ENCODE measurements at regions not wholly inside any gene's neighbourhood (a gene's known extent, or its start where the extent isn't known, plus 50 kb on each side); places are given as distances from the start of the nearest gene placed in this dataset.

GRCh38 chr1:214882616-214883015 lies 199.9 kb upstream of the KCNK2 start:
- Histone ChIP-seq H3K9ac (ENCODE audit: low read length) (no peak overlapping the region), H3K4me3 (ENCODE audit: low read length) (no peak overlapping the region), H2AFZ (ENCODE audit: low read depth, low read length) (no peak overlapping the region), H3K79me2 (ENCODE audit: low read length) (no peaks in the 10 kb centered on the region), H3K36me3 (replicated peaks; ENCODE audit: low read depth, low read length) (no peaks in the 10 kb centered on the region), H3K9me3 (ENCODE audit: insufficient read depth, low read length) (no peaks in the 10 kb centered on the region), H3K4me2 (ENCODE audit: low read length) (no peak overlapping the region), H4K20me1 (ENCODE audit: insufficient read depth, low read length) (no peaks in the 10 kb centered on the region), H3K4me1 (ENCODE audit: low read length) (no peaks in the 10 kb centered on the region), H3K27ac (ENCODE audit: low read length) (no peak overlapping the region), H3K27me3 (ENCODE audit: low read depth, low read length) (no peaks in the 10 kb centered on the region)
- TF ChIP-seq EZH2phosphoT487 (IDR thresholded peaks at IDR 0.05; ENCODE audit: low read depth): no peak
- TF ChIP-seq CTCF (IDR thresholded peaks at IDR 0.05; ENCODE audit: low read depth, low read length): no peak

DNA sequence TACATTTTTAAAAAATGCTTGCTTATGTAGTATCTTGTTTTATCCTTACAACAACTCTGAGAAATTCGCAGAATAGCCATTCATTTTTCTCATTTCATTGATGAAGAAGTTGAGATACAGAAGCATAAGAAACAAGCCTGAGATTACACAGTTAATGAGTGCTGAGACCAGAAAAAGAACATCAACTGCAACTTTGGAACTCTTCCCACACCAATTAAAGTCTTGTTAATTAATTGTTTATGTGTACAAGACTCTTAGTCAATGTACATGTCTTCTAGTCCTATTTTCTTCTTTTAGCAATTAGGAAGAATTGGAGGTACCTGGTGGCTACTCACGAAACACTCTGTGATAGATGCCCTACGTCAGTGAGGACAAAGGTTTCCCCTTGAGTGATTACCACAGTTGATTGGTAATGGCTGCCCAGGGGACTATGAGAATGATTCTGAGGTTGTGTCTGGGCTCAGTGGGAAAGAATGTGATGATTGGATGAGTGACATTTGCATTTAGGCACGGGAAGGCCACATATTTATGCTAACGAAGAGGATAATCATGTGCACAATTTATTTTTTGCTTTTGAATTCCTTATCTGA lies 187.4 kb upstream of the KCNK2 start:
- TF ChIP-seq EZH2phosphoT487 (IDR thresholded peaks at IDR 0.05; ENCODE audit: low read depth) (no peak), CTCF (IDR thresholded peaks at IDR 0.05; ENCODE audit: low read depth, low read length) (no peak)
- Histone ChIP-seq H3K4me2 (ENCODE audit: low read length) (no peak overlapping the region), H2AFZ (ENCODE audit: low read depth, low read length) (no peak overlapping the region), H3K79me2 (ENCODE audit: low read length) (no peaks in the 10 kb centered on the region), H3K27ac (ENCODE audit: low read length) (no peak overlapping the region), H3K36me3 (replicated peaks; ENCODE audit: low read depth, low read length) (no peaks in the 10 kb centered on the region), H3K9ac (ENCODE audit: low read length) (no peak overlapping the region), H3K9me3 (ENCODE audit: insufficient read depth, low read length) (no peaks in the 10 kb centered on the region), H3K27me3 (ENCODE audit: low read depth, low read length) (no peaks in the 10 kb centered on the region), H4K20me1 (ENCODE audit: insufficient read depth, low read length) (no peaks in the 10 kb centered on the region), H3K4me1 (ENCODE audit: low read length) (no peaks in the 10 kb centered on the region), H3K4me3 (ENCODE audit: low read length) (no peak overlapping the region)

GRCh38 chr1:214896921-214897320 lies 185.6 kb upstream of the KCNK2 start:
- H3K27ac ChIP-seq (ENCODE audit: low read length): no peak overlapping the region
- H2AFZ ChIP-seq (ENCODE audit: low read depth, low read length): no peak overlapping the region
- no peak overlapping the region for H3K9ac ChIP-seq (ENCODE audit: low read length)
- H3K4me1 ChIP-seq (ENCODE audit: low read length): peaks cover 9% of the 10 kb centered on the region
- H3K9me3 ChIP-seq (ENCODE audit: insufficient read depth, low read length): no peaks in the 10 kb centered on the region
- H3K79me2 ChIP-seq (ENCODE audit: low read length): no peaks in the 10 kb centered on the region
- no peaks in the 10 kb centered on the region for H4K20me1 ChIP-seq (ENCODE audit: insufficient read depth, low read length)
- H3K36me3 ChIP-seq (replicated peaks; ENCODE audit: low read depth, low read length): no peaks in the 10 kb centered on the region
- no peak overlapping the region for H3K4me3 ChIP-seq (ENCODE audit: low read length)
- TF ChIP-seq CTCF (IDR thresholded peaks at IDR 0.05; ENCODE audit: low read depth, low read length): no peak
- TF ChIP-seq EZH2phosphoT487 (IDR thresholded peaks at IDR 0.05; ENCODE audit: low read depth): no peak
- no peaks in the 10 kb centered on the region for H3K27me3 ChIP-seq (ENCODE audit: low read depth, low read length)
- H3K4me2 ChIP-seq (ENCODE audit: low read length): no peak overlapping the region

- Histone ChIP-seq H3K4me3 (ENCODE audit: low read length) (no peak overlapping the region), H3K36me3 (replicated peaks; ENCODE audit: low read depth, low read length) (no peaks in the 10 kb centered on the region), H3K4me1 (ENCODE audit: low read length) (peaks cover 16% of the 10 kb centered on the region), H3K9me3 (ENCODE audit: insufficient read depth, low read length) (no peaks in the 10 kb centered on the region), H3K27me3 (ENCODE audit: low read depth, low read length) (no peaks in the 10 kb centered on the region), H3K4me2 (ENCODE audit: low read length) (no peak overlapping the region), H3K27ac (ENCODE audit: low read length) (no peak overlapping the region), H3K79me2 (ENCODE audit: low read length) (no peaks in the 10 kb centered on the region), H2AFZ (ENCODE audit: low read depth, low read length) (no peak overlapping the region), H3K9ac (ENCODE audit: low read length) (no peak overlapping the region), H4K20me1 (ENCODE audit: insufficient read depth, low read length) (no peaks in the 10 kb centered on the region)
- TF ChIP-seq CTCF (IDR thresholded peaks at IDR 0.05; ENCODE audit: low read depth, low read length) (no peak), EZH2phosphoT487 (IDR thresholded peaks at IDR 0.05; ENCODE audit: low read depth) (no peak)
Observed at GRCh38 chr1:214897581-214897980, 185.0 kb upstream of the KCNK2 start.

Measured in OCI-LY3 (cell line).